Vagina (tissue), 2 donors: ENCODE measurements at regions not wholly inside any gene's neighbourhood (a gene's known extent, or its start where the extent isn't known, plus 50 kb on each side); places are given as distances from the start of the nearest gene placed in this dataset.
"Not testable (repeated sequence)": the region's sequence is repeated elsewhere in the genome, so short reads cannot be mapped to it uniquely, and the experiment has no call there.

Experiments used
- CTCF ChIP-seq, 3 experiments: fragments of 450-650 bp in 2 of 3; fragments of 200-600 bp in 1 of 3; sonication (generic) in 1 of 3; IDR thresholded peaks; one replicate each; pipeline ENCODE4 v1.5.1; 2017 to 2019; ENCODE audit warnings: antibody characterized with exemption in 3 of 3, mild to moderate bottlenecking in 2 of 3, moderate library complexity in 2 of 3
- POLR2A ChIP-seq, 2 donors: fragments of 450-650 bp; IDR thresholded peaks; one replicate each; pipeline ENCODE4 v1.6.1; 2017; ENCODE audit warnings: antibody characterized with exemption in 2 of 2, mild to moderate bottlenecking in 2 of 2, moderate library complexity in 2 of 2

- not testable (repeated sequence) for TF ChIP-seq CTCF, POLR2A (IDR thresholded peaks at IDR 0.05)
Observed at GRCh38 chr10:100651099-100651498, 94.3 kb upstream of the PAX2 start.
